IMR-90 (cell line): ENCODE measurements at regions not wholly inside any gene's neighbourhood (a gene's known extent, or its start where the extent isn't known, plus 50 kb on each side); places are given as distances from the start of the nearest gene placed in this dataset.

Experiments used
- ATAC-seq: fragments of 200-7000 bp; cut with Tn5 transposase; 2 replicates; pipeline ENCODE4 v1.9.1; 2020; ENCODE audit warnings: low read depth, mild to moderate bottlenecking, moderate library complexity
- BruUV-seq: library from RNA; stranded (reverse); fragments of 400-500 nt; replicated peaks from 2 replicates; lab custom pipeline; 2021; lab: Mats Ljungman, UMichigan
- CTCF ChIA-PET: fragments of 300-600 bp; formaldehyde crosslinking; extraction: SDS; loops from one replicate; lab custom pipeline; 2021; ENCODE audit warnings: antibody characterized with exemption; lab: Yijun Ruan, JAX
- POLR2A ChIA-PET: fragments of 300-600 bp; sonication (Branson Sonifier 250); formaldehyde crosslinking; loops from one replicate; lab custom pipeline; 2022; ENCODE audit warnings: antibody characterized with exemption; ENCODE audit not compliant: unreplicated experiment; lab: Charles Lee
- DNase-seq: peaks from one replicate; pipeline ENCODE4 v3.0.0; 2013
- H2AFZ ChIP-seq: replicated peaks from 2 replicates; pipeline ENCODE3; 2013; ENCODE audit warnings: low read length, mild to moderate bottlenecking; ENCODE audit not compliant: poor library complexity
- H2AK5ac ChIP-seq: 2 replicates; pipeline ENCODE4 v1.6.1; 2013; ENCODE audit warnings: low read depth, low read length, inconsistent platforms
- H2AK9ac ChIP-seq: replicated peaks from 2 replicates; pipeline ENCODE3; 2013; ENCODE audit warnings: mild to moderate bottlenecking, low read depth, low read length, moderate library complexity; ENCODE audit not compliant: poor library complexity
- H2BK120ac ChIP-seq: 2 replicates; pipeline ENCODE4 v1.6.1; 2013; ENCODE audit warnings: low read depth, low read length, inconsistent platforms
- H2BK15ac ChIP-seq: 3 replicates; pipeline ENCODE4 v1.6.1; 2013; ENCODE audit warnings: low read depth, low read length, inconsistent platforms
- H2BK20ac ChIP-seq: 2 replicates; pipeline ENCODE4 v1.6.1; 2013; ENCODE audit warnings: low read depth, mild to moderate bottlenecking, inconsistent platforms, low read length, moderate library complexity
- H2BK5ac ChIP-seq: 2 replicates; pipeline ENCODE4 v1.6.1; 2013; ENCODE audit warnings: mild to moderate bottlenecking, low read depth, low read length, inconsistent platforms; ENCODE audit not compliant: poor library complexity, severe bottlenecking
- H3K14ac ChIP-seq: replicated peaks from 2 replicates; pipeline ENCODE4 v1.6.1; 2013; ENCODE audit warnings: low read depth, low read length, inconsistent platforms
- H3K18ac ChIP-seq: 2 replicates; pipeline ENCODE4 v1.6.1; 2013; ENCODE audit warnings: low read depth, low read length, control low read depth
- H3K23ac ChIP-seq: 2 replicates; pipeline ENCODE4 v1.6.1; 2013; ENCODE audit warnings: low read depth, low read length, inconsistent platforms
- H3K27ac ChIP-seq: 2 replicates; pipeline ENCODE4 v1.5.1; 2013; ENCODE audit warnings: mild to moderate bottlenecking, control low read depth, low read length; ENCODE audit not compliant: insufficient read depth
- H3K27me3 ChIP-seq: 2 replicates; pipeline ENCODE4 v1.6.1; 2013; ENCODE audit warnings: low read length; ENCODE audit not compliant: control insufficient read depth, insufficient read depth
- H3K36me3 ChIP-seq: 2 replicates; pipeline ENCODE4 v1.6.1; 2013; ENCODE audit warnings: low read length, mixed read lengths; ENCODE audit not compliant: control insufficient read depth, insufficient read depth
- H3K4ac ChIP-seq: 2 replicates; pipeline ENCODE4 v1.6.1; 2013; ENCODE audit warnings: low read depth, low read length, inconsistent platforms
- H3K4me1 ChIP-seq: 2 replicates; pipeline ENCODE4 v1.6.1; 2013; ENCODE audit warnings: low read length, mixed read lengths; ENCODE audit not compliant: control insufficient read depth, insufficient read depth
- H3K4me2 ChIP-seq: 2 replicates; pipeline ENCODE4 v1.6.1; 2013; ENCODE audit warnings: low read depth, mild to moderate bottlenecking, control low read depth, low read length, moderate library complexity
- H3K4me3 ChIP-seq: 2 replicates; pipeline ENCODE4 v1.5.1; 2013; ENCODE audit warnings: low read depth, mild to moderate bottlenecking, control low read depth, low read length, moderate library complexity; ENCODE audit not compliant: insufficient read depth
- H3K56ac ChIP-seq: 2 replicates; pipeline ENCODE4 v1.6.1; 2013; ENCODE audit warnings: low read length, inconsistent platforms; ENCODE audit not compliant: insufficient read depth; ENCODE audit errors: extremely low read depth
- H3K79me1 ChIP-seq, 2 experiments: 2 replicates each; pipeline ENCODE4 v1.6.1; 2013; ENCODE audit warnings: low read length in 2 of 2, inconsistent platforms in 1 of 2, low read depth in 1 of 2
- H3K9ac ChIP-seq: 2 replicates; pipeline ENCODE4 v1.6.1; 2013; ENCODE audit warnings: low read depth, low read length, control low read depth
- H3K9me1 ChIP-seq: 2 replicates; pipeline ENCODE4 v1.6.1; 2013; ENCODE audit warnings: low read length, inconsistent platforms; ENCODE audit not compliant: insufficient read depth
- H3K9me3 ChIP-seq: 2 replicates; pipeline ENCODE4 v1.6.1; 2013; ENCODE audit warnings: low read length; ENCODE audit not compliant: control insufficient read depth, insufficient read depth
- H4K20me1 ChIP-seq: 2 replicates; pipeline ENCODE4 v1.6.1; 2013; ENCODE audit warnings: low read length, inconsistent platforms; ENCODE audit not compliant: insufficient read depth
- H4K5ac ChIP-seq: 2 replicates; pipeline ENCODE4 v1.6.1; 2013; ENCODE audit warnings: mild to moderate bottlenecking, low read depth, low read length, control low read depth
- H4K8ac ChIP-seq, 2 experiments: 2 replicates each; pipeline ENCODE4 v1.6.1; 2013; ENCODE audit warnings: low read depth in 2 of 2, low read length in 2 of 2, control low read depth in 1 of 2, inconsistent platforms in 1 of 2
- H4K91ac ChIP-seq: 2 replicates; pipeline ENCODE4 v1.6.1; 2013; ENCODE audit warnings: low read depth, low read length, inconsistent platforms; ENCODE audit not compliant: insufficient read depth
- CEBPB ChIP-seq: IDR thresholded peaks from 2 replicates; pipeline ENCODE4 v1.6.1; 2012; ENCODE audit warnings: low read depth, low read length, improper control_type of control experiment
- CTCF ChIP-seq: conservative IDR thresholded peaks from 2 replicates; pipeline ENCODE4 v1.5.1; 2012; ENCODE audit warnings: mild to moderate bottlenecking, low read depth, low read length, improper control_type of control experiment
- MAFK ChIP-seq: IDR thresholded peaks from 2 replicates; pipeline ENCODE4 v1.6.1; 2012; ENCODE audit warnings: low read depth, low read length, improper control_type of control experiment
- POLR2A ChIP-seq: IDR thresholded peaks from 2 replicates; pipeline ENCODE4 v1.6.1; 2012; ENCODE audit warnings: mild to moderate bottlenecking, low read depth, low read length
- RAD21 ChIP-seq: IDR thresholded peaks from 2 replicates; pipeline ENCODE4 v1.6.1; 2012; ENCODE audit warnings: low read length, improper control_type of control experiment
- SMC3 ChIP-seq: fragments of 150-350 bp; IDR thresholded peaks from 2 replicates; pipeline ENCODE4 v1.6.1; 2016; ENCODE audit warnings: low read depth, mild to moderate bottlenecking, antibody characterized with exemption, low read length, moderate library complexity
- WGBS, 2 experiments: methylation state at CpG; one replicate each; pipeline versions ENCODE4 v1.1.5 to v1.1.7; 2013; ENCODE audit warnings: missing lambda C conversion rate in 2 of 2; ENCODE audit not compliant: insufficient read length in 1 of 2; ENCODE audit errors: extremely low coverage in 2 of 2; 5-methylcytosine and 5-hydroxymethylcytosine counted together
- dilution Hi-C: fragments of 300-500 bp; cut with HindIII; formaldehyde crosslinking; loops from one replicate; pipeline ENCODE4 v1.14.3; 2018; ENCODE audit warnings: low sequenced_read_pairs; ENCODE audit not compliant: unreplicated experiment
- in situ Hi-C: fragments of 300-500 bp; cut with MboI; formaldehyde crosslinking; loops from 3 replicates; pipeline ENCODE4 v1.14.3; 2019; ENCODE audit warnings: low sequenced_read_pairs, inconsistent platforms, mixed read lengths
- intact Hi-C: fragments of 100-400 bp; cut with micrococcal nuclease; formaldehyde crosslinking; loops from 2 replicates; pipeline ENCODE4 v1.10.0; 2022

- peak; percentile 91 for TF ChIP-seq RAD21
- no peak for TF ChIP-seq MAFK
- 0 out of 2 replicates have a peak, but pooled peaks have one; percentile 35 for TF ChIP-seq POLR2A
- peak; percentile 94 for TF ChIP-seq CTCF
- TF ChIP-seq SMC3 = peak; percentile 82
- TF ChIP-seq CEBPB = peak; percentile 23; the same call in 1 of the 2 replicates
- peak; percentile 49 for DNase-seq
- peak overlapping the region; percentile 10 for H2AK9ac ChIP-seq
- dilution Hi-C loops = no loop called here
- intact Hi-C loops = loop anchor here (1.0 kb wide), 1 partner anchor 66 kb away; no protein-coding TSS in a partner anchor
- peaks cover 20% of the 10 kb centered on the region for H3K27me3 ChIP-seq
- H3K18ac ChIP-seq = no peak overlapping the region
- peak overlapping the region; percentile 63 for H2AFZ ChIP-seq
- H3K4ac ChIP-seq = no peak overlapping the region
- H3K36me3 ChIP-seq = no peaks in the 10 kb centered on the region
- no TSS peak for BruUV-seq
- no peaks in the 10 kb centered on the region for H3K79me1 ChIP-seq
- in situ Hi-C loops = no loop called here
- peaks cover 2% of the 10 kb centered on the region; the same call in 1 of the 2 replicates for H3K9me1 ChIP-seq
- 0 out of 2 replicates have a peak, but pooled peaks cover 3% of the 10 kb centered on the region for H4K20me1 ChIP-seq
- H3K14ac ChIP-seq = no peak overlapping the region
- H3K4me3 ChIP-seq = no peak overlapping the region
- no peak overlapping the region for H2BK15ac ChIP-seq
- no peak overlapping the region for H2BK5ac ChIP-seq
- ATAC-seq = peak; percentile 95
- H3K27ac ChIP-seq = no peak overlapping the region
- no peak overlapping the region for H2AK5ac ChIP-seq
- no peak overlapping the region for H3K56ac ChIP-seq
- ChIA-PET CTCF (interaction anchor here (0.6 to 1.3 kb wide), 6 partner anchors 9 to 140 kb away, joined by 3 to 4 read pairs (median 3); no protein-coding TSS in a partner anchor), POLR2A (no interaction called here)
- H3K4me1 ChIP-seq = no peaks in the 10 kb centered on the region
- H4K5ac ChIP-seq = no peak overlapping the region
- no peaks in the 10 kb centered on the region for H3K9me3 ChIP-seq
- no peak overlapping the region for H4K91ac ChIP-seq
- WGBS, 2 experiments = 8% methylated on average over 10 of the region's 45 CpGs; no CpG with 5 or more reads in 1 of the 2 experiments
- H2BK20ac ChIP-seq = no peak overlapping the region
- no peak overlapping the region for H4K8ac ChIP-seq
- H2BK120ac ChIP-seq = no peak overlapping the region
- H3K4me2 ChIP-seq = peak overlapping the region; percentile 24; the same call in 1 of the 2 replicates
- no peak overlapping the region for H3K9ac ChIP-seq
- H3K23ac ChIP-seq = no peak overlapping the region
These were observed 81.1 kb downstream of the RTP5 start for GRCh38 chr2:241950413-241951315.
